GM20000 (cell line): ENCODE measurements at regions not wholly inside any gene's neighbourhood (a gene's known extent, or its start where the extent isn't known, plus 50 kb on each side); places are given as distances from the start of the nearest gene placed in this dataset.

Source experiments
- DNase-seq: peaks from one replicate; pipeline ENCODE4 v3.0.0; 2012; ENCODE audit warnings: low spot score
- TF ChIP-seq, protein P1 (sequence below): IDR thresholded peaks from 2 replicates; pipeline ENCODE4 v1.5.1; 2012; ENCODE audit warnings: mild to moderate bottlenecking, control low read depth; ENCODE audit errors: extremely low read depth, missing control alignments

DNA sequence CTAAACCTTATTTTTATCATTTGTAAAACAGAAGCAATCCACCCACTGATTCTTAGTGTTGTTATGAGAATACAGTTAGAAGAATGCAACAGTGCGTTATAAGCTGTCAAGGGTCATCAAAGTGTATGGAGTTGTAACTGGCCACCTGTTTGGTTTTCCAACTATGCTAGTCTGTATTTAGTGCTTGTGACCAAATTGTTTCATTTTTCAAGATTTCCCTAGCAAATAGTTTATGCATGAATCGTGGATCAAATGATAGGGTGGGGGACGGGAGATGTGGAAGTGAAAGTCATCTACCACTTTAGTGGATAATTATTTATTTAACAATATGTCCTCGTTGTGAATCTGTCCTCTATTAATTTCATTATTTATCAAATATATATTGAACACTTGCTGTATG lies 175.4 kb upstream of the HDDC2 start:
- DNase-seq: no peak
- TF ChIP-seq, protein P1, sequence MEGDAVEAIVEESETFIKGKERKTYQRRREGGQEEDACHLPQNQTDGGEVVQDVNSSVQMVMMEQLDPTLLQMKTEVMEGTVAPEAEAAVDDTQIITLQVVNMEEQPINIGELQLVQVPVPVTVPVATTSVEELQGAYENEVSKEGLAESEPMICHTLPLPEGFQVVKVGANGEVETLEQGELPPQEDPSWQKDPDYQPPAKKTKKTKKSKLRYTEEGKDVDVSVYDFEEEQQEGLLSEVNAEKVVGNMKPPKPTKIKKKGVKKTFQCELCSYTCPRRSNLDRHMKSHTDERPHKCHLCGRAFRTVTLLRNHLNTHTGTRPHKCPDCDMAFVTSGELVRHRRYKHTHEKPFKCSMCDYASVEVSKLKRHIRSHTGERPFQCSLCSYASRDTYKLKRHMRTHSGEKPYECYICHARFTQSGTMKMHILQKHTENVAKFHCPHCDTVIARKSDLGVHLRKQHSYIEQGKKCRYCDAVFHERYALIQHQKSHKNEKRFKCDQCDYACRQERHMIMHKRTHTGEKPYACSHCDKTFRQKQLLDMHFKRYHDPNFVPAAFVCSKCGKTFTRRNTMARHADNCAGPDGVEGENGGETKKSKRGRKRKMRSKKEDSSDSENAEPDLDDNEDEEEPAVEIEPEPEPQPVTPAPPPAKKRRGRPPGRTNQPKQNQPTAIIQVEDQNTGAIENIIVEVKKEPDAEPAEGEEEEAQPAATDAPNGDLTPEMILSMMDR: no peak

DNA sequence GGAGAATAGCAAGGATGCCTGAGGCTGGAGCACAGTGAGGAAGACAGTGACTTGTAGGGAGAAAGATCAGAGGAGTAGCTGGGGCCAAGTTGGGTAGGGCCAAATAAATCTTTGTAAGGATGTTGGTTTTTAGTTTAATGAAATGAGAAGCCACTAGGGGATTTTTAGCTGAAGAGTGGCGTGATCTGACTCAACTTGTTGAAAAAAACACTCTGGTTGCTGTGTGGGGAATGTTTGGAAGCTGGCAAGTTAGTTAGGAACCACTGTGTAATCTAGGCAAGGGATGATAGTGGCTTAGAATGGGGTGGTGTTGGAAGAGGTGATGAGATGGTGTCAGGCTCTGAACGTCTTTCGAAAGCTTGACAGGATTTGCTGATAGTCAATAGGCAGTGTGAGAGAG lies 176.1 kb upstream of the HDDC2 start:
- no peak for DNase-seq
- TF ChIP-seq, protein P1: no peak

DNA sequence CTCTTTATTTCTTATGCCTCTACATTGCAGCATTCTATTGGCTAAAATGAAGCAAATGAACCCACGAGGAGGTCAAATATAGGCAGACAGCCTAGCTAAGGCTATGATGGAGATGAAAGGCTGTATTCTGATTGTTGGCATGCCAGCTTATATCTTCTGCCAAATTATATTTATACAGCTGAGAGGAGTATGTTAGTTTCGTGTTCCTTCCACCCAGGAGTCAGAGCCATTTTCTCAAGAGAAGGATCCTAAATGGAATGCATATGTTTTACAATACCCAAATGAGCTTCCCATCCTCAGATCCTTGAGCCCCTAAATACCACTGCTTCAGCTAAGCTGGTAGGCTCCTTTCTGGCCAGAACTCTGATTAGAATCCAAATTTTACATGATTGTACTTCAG lies 178.4 kb upstream of the HDDC2 start:
- TF ChIP-seq, protein P1: no peak
- DNase-seq: no peak

DNA sequence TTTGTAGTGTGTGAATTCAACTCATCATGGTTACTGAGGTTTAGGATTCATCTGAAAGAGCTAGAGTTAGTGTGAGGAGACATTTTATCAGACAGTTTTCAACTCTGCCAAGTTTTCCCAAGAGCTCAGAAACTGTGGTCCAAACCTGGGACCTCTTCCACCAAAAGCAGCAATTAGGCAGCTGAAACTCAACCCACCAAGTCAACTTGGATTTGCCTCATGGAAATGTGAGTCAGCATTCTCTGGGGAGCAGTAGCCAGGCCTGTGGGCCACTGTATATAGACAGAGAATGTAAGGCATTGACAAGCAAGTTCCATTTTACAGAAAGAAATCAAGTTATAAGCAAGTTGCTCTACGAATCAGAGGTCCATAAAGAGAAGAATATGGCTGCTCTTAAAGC lies 178.8 kb upstream of the HDDC2 start:
- DNase-seq: no peak
- TF ChIP-seq, protein P1: no peak

DNA sequence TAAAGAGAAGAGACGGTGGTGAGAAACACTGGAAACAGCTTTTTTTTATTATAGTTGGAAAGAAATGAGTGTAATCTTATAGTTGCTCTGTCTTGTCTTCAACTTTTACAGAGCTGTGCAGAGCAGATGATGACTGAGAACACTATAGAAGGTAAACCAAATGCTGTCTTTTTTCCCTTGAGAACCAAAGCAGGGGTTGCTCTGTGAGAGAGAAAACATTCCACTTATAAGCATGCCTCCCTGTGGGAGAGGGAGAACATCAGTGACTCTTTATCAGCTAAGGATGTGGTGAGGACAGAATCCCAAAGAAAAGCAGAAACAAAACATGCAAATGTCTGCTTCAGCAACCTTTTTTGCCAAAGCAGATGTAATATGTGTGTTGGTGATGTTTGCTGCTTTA lies 179.3 kb upstream of the HDDC2 start:
- TF ChIP-seq, protein P1: no peak
- no peak for DNase-seq

DNA sequence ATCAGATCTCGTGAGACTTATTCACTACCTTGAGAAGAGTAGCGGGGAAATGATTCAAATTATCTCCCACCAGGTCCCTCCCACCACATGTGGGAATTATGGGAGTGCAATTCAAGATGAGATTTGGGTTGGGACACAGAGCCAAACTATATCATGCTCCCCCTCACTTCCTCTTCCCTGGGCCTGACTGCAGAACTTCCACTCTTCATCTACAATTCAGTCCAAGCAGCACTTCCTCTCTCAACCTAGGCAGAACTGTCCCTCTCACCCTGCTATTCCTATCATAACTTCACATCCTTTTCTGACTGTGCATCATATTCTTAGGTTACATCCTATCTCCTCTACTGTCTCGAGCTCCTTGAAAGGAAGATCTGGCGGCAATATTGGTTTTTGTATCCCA lies 184.0 kb upstream of the HDDC2 start:
- TF ChIP-seq, protein P1: no peak
- DNase-seq: no peak

DNA sequence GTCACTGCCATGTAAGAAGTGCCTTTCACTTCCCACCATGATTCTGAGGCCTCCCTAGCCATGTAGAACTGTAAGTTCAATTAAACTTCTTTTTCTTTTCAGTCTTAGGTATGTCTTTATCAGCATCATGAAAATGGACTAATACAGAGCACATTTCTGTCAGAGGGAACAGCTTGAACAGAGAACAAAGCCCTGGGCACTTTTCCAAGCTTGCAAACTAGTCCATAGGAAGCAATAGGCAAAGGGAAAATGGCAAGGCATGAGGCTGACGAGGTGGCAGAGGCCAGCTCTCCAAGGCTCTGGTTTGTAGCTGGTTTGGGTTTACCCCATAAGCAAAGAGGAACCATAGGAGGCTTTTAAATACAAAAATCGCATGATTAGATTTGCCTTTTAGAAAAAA lies 185.1 kb upstream of the HDDC2 start:
- no peak for DNase-seq
- TF ChIP-seq, protein P1: no peak
